GM12878 (cell line): ENCODE measurements at regions not wholly inside any gene's neighbourhood (a gene's known extent, or its start where the extent isn't known, plus 50 kb on each side); places are given as distances from the start of the nearest gene placed in this dataset.

Experiments used
- ATAC-seq: fragments of 200-7000 bp; cut with Tn5 transposase; 3 replicates; pipeline ENCODE4 v1.9.1; 2020; ENCODE audit warnings: mild to moderate bottlenecking, moderate library complexity
- BruUV-seq: library from RNA; stranded (reverse); fragments of 400-500 nt; replicated peaks from 2 replicates; lab custom pipeline; 2021; lab: Mats Ljungman, UMichigan
- CTCF ChIA-PET: fragments of 300-600 bp; sonication (Branson Sonifier 250); formaldehyde crosslinking; extraction: SDS; loops from one replicate; lab custom pipeline; 2021; ENCODE audit warnings: inconsistent platforms; lab: Yijun Ruan, JAX
- POLR2A ChIA-PET: fragments of 350-600 bp; formaldehyde crosslinking; extraction: SDS; loops from one replicate; lab custom pipeline; 2021; ENCODE audit warnings: inconsistent platforms; lab: Charles Lee
- RAD21 ChIA-PET: fragments of 300-600 bp; sonication (Branson Sonifier 250); formaldehyde crosslinking; loops from one replicate; lab custom pipeline; 2023; ENCODE audit warnings: antibody characterized with exemption; ENCODE audit not compliant: unreplicated experiment; lab: Charles Lee
- SMC1A ChIA-PET: fragments of 300-600 bp; sonication (Branson Sonifier 250); formaldehyde crosslinking; loops from one replicate; lab custom pipeline; 2023; ENCODE audit not compliant: unreplicated experiment, uncharacterized antibody; lab: Charles Lee
- DNase-seq: peaks from one replicate; pipeline ENCODE4 v3.0.0-alpha.2; 2011; ENCODE audit warnings: low read depth, low spot score
- FAIRE-seq: peaks from 3 replicates; lab custom pipeline; 2011; peaks lifted over from hg19 to GRCh38; lab: Jason Lieb, UNC
- H2AFZ ChIP-seq: 2 replicates; pipeline ENCODE4 v1.6.0; 2011; ENCODE audit warnings: low read depth, low read length, control low read depth; ENCODE audit not compliant: control insufficient read depth
- H3K27ac ChIP-seq: 2 replicates; pipeline ENCODE4 v1.5.1; 2011; ENCODE audit warnings: control low read depth; ENCODE audit not compliant: control insufficient read depth, insufficient read depth
- H3K27me3 ChIP-seq, 2 experiments: replicated peaks in 1 of 2; 2 replicates each; pipeline versions ENCODE4 v1.6.0 to v1.6.1; 2011; ENCODE audit warnings: low read length in 1 of 2; ENCODE audit not compliant: control insufficient read depth in 2 of 2, insufficient read depth in 2 of 2
- H3K36me3 ChIP-seq, 2 experiments: 2 replicates each; pipeline ENCODE4 v1.5.1; 2011; ENCODE audit warnings: low read length in 1 of 2; ENCODE audit not compliant: control insufficient read depth in 2 of 2, insufficient read depth in 2 of 2
- H3K4me1 ChIP-seq: 2 replicates; pipeline ENCODE4 v1.6.1; 2011; ENCODE audit warnings: mild to moderate bottlenecking, low read length, moderate library complexity, mixed read lengths; ENCODE audit not compliant: control insufficient read depth, insufficient read depth
- H3K4me2 ChIP-seq: 2 replicates; pipeline ENCODE4 v1.6.0; 2011; ENCODE audit warnings: control low read depth; ENCODE audit not compliant: control insufficient read depth, insufficient read depth
- H3K4me3 ChIP-seq: fragments of 200-600 bp; sonication (generic); 2 replicates; pipeline ENCODE4 v1.5.1; 2016
- H3K79me2 ChIP-seq: 2 replicates; pipeline ENCODE4 v1.6.0; 2011; ENCODE audit warnings: low read length; ENCODE audit not compliant: control insufficient read depth, insufficient read depth
- H3K9ac ChIP-seq: 2 replicates; pipeline ENCODE4 v1.8.0; 2011; ENCODE audit warnings: low read length, control low read depth, mixed read lengths; ENCODE audit not compliant: control insufficient read depth, insufficient read depth
- H3K9me3 ChIP-seq: replicated peaks from 3 replicates; pipeline ENCODE4 v1.5.1; 2011; ENCODE audit warnings: mild to moderate bottlenecking, low read length; ENCODE audit not compliant: control insufficient read depth, insufficient read depth
- H4K20me1 ChIP-seq: 2 replicates; pipeline ENCODE4 v1.6.0; 2011; ENCODE audit not compliant: control insufficient read depth, insufficient read depth
- ATF7 ChIP-seq: fragments of 450-650 bp; IDR thresholded peaks from 2 replicates; pipeline ENCODE4 v1.6.1; 2016; ENCODE audit warnings: low read depth, mild to moderate bottlenecking
- FOXK2 ChIP-seq: fragments of 450-650 bp; IDR thresholded peaks from 2 replicates; pipeline ENCODE4 v1.6.1; 2017; ENCODE audit warnings: mild to moderate bottlenecking, moderate library complexity
- HDAC2 ChIP-seq: fragments of 200-600 bp; sonication (generic); IDR thresholded peaks from 2 replicates; pipeline ENCODE4 v1.6.1; 2017
- IKZF2 ChIP-seq, 2 experiments: fragments of 450-650 bp; IDR thresholded peaks; 2 replicates each; pipeline ENCODE4 v1.6.1; 2017; ENCODE audit warnings: mild to moderate bottlenecking in 2 of 2, moderate library complexity in 2 of 2
- LARP7 ChIP-seq: fragments of 450-650 bp; IDR thresholded peaks from 2 replicates; pipeline ENCODE4 v1.6.1; 2017; ENCODE audit warnings: mild to moderate bottlenecking
- MEF2A ChIP-seq: IDR thresholded peaks from 2 replicates; pipeline ENCODE4 v1.6.1; 2011; ENCODE audit warnings: low read depth, mild to moderate bottlenecking, low read length, moderate library complexity; ENCODE audit not compliant: insufficient read depth
- MTA2 ChIP-seq: fragments of 450-650 bp; IDR thresholded peaks from 2 replicates; pipeline ENCODE4 v1.6.1; 2016; ENCODE audit warnings: low read depth, mild to moderate bottlenecking, moderate library complexity
- NFYA ChIP-seq: IDR thresholded peaks from 2 replicates; pipeline ENCODE4 v1.6.1; 2011; ENCODE audit warnings: low read depth, mild to moderate bottlenecking, low read length, improper control_type of control experiment, borderline replicate concordance
- RB1 ChIP-seq: fragments of 450-650 bp; formaldehyde crosslinking; IDR thresholded peaks from 2 replicates; pipeline ENCODE4 v1.6.1; 2017; ENCODE audit warnings: mild to moderate bottlenecking, borderline replicate concordance
- SMARCA5 ChIP-seq: fragments of 450-650 bp; IDR thresholded peaks from 2 replicates; pipeline ENCODE4 v1.6.1; 2017; ENCODE audit warnings: mild to moderate bottlenecking
- SREBF2 ChIP-seq: IDR thresholded peaks from 2 replicates; pipeline ENCODE4 v1.6.1; 2012; ENCODE audit warnings: mild to moderate bottlenecking, low read length
- SUPT20H ChIP-seq: IDR thresholded peaks from 2 replicates; pipeline ENCODE4 v1.6.1; 2011; ENCODE audit warnings: low read depth, mild to moderate bottlenecking, low read length, moderate library complexity, borderline replicate concordance; ENCODE audit not compliant: control insufficient read depth
- TCF12 ChIP-seq: IDR thresholded peaks from 2 replicates; pipeline ENCODE4 v1.6.1; 2011; ENCODE audit warnings: low read depth, mild to moderate bottlenecking, low read length
- ZBTB40 ChIP-seq: fragments of 450-650 bp; IDR thresholded peaks from 2 replicates; pipeline ENCODE4 v1.6.1; 2016; ENCODE audit warnings: mild to moderate bottlenecking, moderate library complexity, borderline replicate concordance
- WGBS: methylation state at CpG from one replicate; pipeline ENCODE4 v1.1.6; 2016; ENCODE audit warnings: low lambda C conversion rate; ENCODE audit not compliant: insufficient replicate concordance, insufficient coverage; ENCODE audit errors: missing lambda C conversion rate; 5-methylcytosine and 5-hydroxymethylcytosine counted together
- in situ Hi-C: fragments of 300-500 bp; cut with MboI; formaldehyde crosslinking; loops from 9 replicates; pipeline ENCODE4 v1.14.3; 2018; ENCODE audit warnings: mixed read lengths
- intact Hi-C: fragments of 100-400 bp; cut with micrococcal nuclease; formaldehyde crosslinking; loops from one replicate; pipeline ENCODE4 v1.14.2; 2022; ENCODE audit not compliant: unreplicated experiment
- TF ChIP-seq, protein P1 (sequence below): IDR thresholded peaks from 2 replicates; pipeline ENCODE4 v1.6.1; 2012; ENCODE audit warnings: low read depth, low read length, improper control_type of control experiment
- TF ChIP-seq, protein P2 (sequence below): fragments of 450-650 bp; formaldehyde crosslinking; IDR thresholded peaks from 2 replicates; pipeline ENCODE4 v1.4.0; 2022; ENCODE audit warnings: mild to moderate bottlenecking, moderate library complexity
- TF ChIP-seq, protein P3 (sequence below), 3 experiments: IDR thresholded peaks in 2 of 3; conservative IDR thresholded peaks in 1 of 3; 2 replicates each; pipeline ENCODE4 v1.5.1; 2011; ENCODE audit warnings: low read depth in 3 of 3, low read length in 3 of 3, mild to moderate bottlenecking in 3 of 3, control low read depth in 2 of 3, moderate library complexity in 2 of 3, inconsistent platforms in 1 of 3, mixed read lengths in 1 of 3; ENCODE audit not compliant: control insufficient read depth in 2 of 3, insufficient read depth in 1 of 3; ENCODE audit errors: extremely low read depth in 1 of 3

DNA sequence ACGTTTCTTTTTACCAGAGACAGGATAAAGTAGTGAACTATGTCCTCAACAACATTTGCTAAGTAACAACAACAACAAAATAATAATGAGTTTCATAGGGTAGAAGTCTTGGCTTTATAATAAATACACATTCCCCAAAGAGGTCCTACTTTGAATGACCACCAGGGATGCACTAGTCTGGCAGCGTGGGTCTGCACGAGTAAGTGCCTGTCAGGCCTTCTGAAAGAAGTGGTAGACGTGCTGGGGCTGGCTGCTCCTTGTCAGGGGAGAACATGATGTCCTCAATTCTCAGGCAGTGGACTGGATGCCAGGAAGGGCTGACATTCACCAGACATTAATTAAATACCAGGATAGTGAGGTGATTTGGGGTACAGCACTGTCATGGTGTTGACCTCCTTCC, 331.1 kb downstream of the TMEM38B start:
- FAIRE-seq, result no peak
- BruUV-seq, result no TSS peak
- POLR2A ChIA-PET, result no interaction called here
- Histone ChIP-seq H3K27me3 (no peaks in the 10 kb centered on the region), H3K36me3 (no peaks in the 10 kb centered on the region), H3K4me3 (no peak overlapping the region), H3K4me1 (no peaks in the 10 kb centered on the region), H2AFZ (no peak overlapping the region), H3K9ac (no peak overlapping the region), H3K4me2 (no peak overlapping the region), H4K20me1 (no peaks in the 10 kb centered on the region), H3K27ac (no peak overlapping the region), H3K9me3 (no peaks in the 10 kb centered on the region), H3K79me2 (no peaks in the 10 kb centered on the region)
- no peak for DNase-seq
- RAD21 ChIA-PET, result no interaction called here
- TF ChIP-seq, protein P1, sequence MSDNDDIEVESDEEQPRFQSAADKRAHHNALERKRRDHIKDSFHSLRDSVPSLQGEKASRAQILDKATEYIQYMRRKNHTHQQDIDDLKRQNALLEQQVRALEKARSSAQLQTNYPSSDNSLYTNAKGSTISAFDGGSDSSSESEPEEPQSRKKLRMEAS, result no peak
- TF ChIP-seq RB1, result no peak
- no peak for TF ChIP-seq TCF12
- TF ChIP-seq SUPT20H, result no peak
- TF ChIP-seq MEF2A, result no peak
- TF ChIP-seq HDAC2, result no peak
- TF ChIP-seq, protein P2, sequence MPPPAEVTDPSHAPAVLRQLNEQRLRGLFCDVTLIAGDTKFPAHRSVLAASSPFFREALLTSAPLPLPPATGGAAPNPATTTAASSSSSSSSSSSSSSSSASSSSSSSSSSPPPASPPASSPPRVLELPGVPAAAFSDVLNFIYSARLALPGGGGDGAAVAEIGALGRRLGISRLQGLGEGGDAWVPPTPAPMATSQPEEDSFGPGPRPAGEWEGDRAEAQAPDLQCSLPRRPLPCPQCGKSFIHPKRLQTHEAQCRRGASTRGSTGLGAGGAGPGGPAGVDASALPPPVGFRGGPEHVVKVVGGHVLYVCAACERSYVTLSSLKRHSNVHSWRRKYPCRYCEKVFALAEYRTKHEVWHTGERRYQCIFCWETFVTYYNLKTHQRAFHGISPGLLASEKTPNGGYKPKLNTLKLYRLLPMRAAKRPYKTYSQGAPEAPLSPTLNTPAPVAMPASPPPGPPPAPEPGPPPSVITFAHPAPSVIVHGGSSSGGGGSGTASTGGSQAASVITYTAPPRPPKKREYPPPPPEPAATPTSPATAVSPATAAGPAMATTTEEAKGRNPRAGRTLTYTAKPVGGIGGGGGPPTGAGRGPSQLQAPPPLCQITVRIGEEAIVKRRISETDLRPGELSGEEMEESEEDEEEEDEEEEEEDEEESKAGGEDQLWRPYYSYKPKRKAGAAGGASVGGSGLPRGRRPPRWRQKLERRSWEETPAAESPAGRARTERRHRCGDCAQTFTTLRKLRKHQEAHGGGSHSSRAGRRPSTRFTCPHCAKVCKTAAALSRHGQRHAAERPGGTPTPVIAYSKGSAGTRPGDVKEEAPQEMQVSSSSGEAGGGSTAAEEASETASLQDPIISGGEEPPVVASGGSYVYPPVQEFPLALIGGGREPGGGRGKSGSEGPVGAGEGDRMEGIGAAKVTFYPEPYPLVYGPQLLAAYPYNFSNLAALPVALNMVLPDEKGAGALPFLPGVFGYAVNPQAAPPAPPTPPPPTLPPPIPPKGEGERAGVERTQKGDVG, result no peak
- TF ChIP-seq FOXK2, result no peak
- no peak for TF ChIP-seq LARP7
- TF ChIP-seq IKZF2 (IDR thresholded peaks at IDR 0.05), result no peak
- no peak for TF ChIP-seq MTA2
- TF ChIP-seq NFYA, result no peak
- no peak for TF ChIP-seq SMARCA5
- no peak for TF ChIP-seq ZBTB40
- TF ChIP-seq SREBF2, result no peak
- TF ChIP-seq, protein P3, sequence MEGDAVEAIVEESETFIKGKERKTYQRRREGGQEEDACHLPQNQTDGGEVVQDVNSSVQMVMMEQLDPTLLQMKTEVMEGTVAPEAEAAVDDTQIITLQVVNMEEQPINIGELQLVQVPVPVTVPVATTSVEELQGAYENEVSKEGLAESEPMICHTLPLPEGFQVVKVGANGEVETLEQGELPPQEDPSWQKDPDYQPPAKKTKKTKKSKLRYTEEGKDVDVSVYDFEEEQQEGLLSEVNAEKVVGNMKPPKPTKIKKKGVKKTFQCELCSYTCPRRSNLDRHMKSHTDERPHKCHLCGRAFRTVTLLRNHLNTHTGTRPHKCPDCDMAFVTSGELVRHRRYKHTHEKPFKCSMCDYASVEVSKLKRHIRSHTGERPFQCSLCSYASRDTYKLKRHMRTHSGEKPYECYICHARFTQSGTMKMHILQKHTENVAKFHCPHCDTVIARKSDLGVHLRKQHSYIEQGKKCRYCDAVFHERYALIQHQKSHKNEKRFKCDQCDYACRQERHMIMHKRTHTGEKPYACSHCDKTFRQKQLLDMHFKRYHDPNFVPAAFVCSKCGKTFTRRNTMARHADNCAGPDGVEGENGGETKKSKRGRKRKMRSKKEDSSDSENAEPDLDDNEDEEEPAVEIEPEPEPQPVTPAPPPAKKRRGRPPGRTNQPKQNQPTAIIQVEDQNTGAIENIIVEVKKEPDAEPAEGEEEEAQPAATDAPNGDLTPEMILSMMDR (IDR thresholded peaks at IDR 0.05 in 2 of 3, conservative IDR thresholded peaks at IDR 0.05 in 1 of 3; ENCODE audit: control insufficient read depth in 2 of 3, extremely low read depth in 1 of 3, insufficient read depth in 1 of 3, low read depth in 3 of 3, low read length in 3 of 3), result no peak
- TF ChIP-seq ATF7, result no peak
- intact Hi-C loops (no loop called here), in situ Hi-C loops (no loop called here)
- CTCF ChIA-PET, result no interaction called here
- SMC1A ChIA-PET, result no interaction called here
- WGBS, result 0% methylated on average over 4 of the region's 4 CpGs
- ATAC-seq, result no peak
